HG03354 (cell line): ENCODE measurements at regions not wholly inside any gene's neighbourhood (a gene's known extent, or its start where the extent isn't known, plus 50 kb on each side); places are given as distances from the start of the nearest gene placed in this dataset.
A peak's percentile ranks its signal among the peaks of the same experiment; 100 is the strongest.

ENCODE experiments used
- ATAC-seq: cut with Tn5 transposase; IDR thresholded peaks from one replicate; pipeline ENCODE4 v1.9.1; 2021; ENCODE audit warnings: mild to moderate bottlenecking; ENCODE audit not compliant: unreplicated experiment, poor library complexity, severe bottlenecking

DNA sequence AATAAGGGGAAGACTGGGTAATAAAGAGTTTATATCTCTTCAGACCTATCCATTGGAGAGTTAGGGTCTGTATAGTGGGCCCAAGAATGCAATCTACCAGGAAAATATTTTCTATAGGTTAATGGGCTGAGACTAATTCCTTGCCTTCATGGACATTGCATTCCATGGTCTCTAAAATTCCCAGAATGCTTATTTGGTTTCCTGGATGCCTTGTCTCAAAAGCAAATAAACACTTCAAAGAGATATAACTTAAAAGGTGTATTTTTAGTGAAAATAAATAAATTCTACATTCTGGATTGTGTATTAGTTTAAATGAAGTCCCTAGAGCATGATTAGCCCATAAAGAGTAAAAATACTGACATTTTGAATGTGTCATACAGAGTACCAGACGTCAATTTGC lies 550.1 kb upstream of the PKN2 start:
- no peak for ATAC-seq

DNA sequence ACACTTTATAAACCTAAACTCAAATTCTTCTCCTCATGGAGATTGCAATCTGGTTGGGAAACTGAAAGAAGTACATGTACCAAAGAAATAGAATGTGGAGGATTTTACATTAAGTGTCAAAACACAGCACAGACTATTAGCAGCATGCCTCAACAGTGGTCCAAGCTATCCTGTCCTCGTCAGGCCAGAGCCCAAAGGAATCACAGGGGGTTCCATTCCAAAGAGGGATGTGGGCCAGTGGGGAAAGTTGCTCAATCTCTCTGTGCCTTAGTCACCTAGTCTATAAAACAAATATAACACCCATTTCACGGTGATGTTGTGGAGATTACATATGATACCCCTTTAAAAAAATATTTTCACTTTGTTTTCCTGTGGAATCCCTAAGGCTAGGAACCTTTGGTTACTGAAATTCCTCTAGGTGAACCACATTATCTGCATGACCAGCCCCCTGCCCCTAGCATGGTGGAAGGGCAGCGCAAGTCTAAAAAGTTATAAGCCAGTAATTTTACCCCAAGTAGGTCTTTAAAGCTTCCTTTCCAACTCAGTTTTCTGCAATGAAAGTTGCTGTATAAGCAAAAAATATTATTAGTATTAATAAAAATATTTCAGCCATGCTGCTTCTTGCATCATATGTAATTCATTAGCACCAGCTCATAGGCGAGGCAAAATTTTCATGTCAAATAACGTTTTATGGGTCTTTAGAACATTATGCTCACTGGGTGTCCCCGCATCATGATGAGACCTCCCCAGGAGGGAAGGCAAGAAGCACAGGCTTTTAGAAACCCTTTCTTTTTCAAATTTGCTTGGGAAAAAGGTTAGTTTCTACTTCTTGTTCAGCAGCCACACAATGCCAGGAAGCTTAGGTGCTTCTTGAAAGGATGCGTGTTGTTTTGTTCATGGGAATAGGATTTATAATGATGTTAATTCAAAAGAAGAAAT lies 548.8 kb upstream of the PKN2 start:
- no peak for ATAC-seq

DNA sequence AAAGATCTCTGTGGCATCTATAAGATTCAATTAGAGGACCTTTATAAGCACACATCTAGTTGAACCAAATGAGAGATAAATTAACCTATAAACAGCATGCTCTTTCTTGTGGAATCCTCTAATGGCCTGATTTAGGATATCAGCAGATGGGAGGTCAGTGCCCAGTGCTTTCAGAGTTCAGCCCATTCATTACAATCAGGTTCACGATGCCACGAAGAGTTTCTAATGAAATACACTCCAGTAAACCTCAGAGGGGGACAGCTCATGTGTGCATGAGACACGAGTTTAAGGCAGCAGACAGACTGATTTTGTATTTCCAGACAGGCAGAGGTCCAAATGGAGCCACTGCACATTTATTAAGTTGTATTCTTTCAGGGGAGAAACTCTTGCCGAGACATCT lies 544.4 kb upstream of the PKN2 start:
- ATAC-seq = no peak

DNA sequence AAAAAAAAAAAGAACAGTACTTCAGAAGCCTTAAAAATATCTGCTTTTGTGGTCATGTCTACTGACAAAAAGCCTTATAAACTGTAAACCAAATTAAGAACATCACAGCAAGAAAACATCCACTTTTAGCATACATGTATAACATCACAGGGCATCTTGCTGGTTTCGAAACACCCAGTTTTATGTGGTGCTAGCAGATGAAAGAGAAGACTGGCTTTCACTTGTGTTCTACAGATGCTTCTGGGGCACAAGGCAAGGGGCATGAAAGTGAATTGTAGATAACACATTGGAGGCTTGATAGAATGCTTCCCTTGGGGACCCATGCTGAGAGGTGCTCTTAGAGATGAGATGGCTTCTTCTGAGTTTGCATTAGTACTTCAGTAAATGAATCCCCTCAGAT lies 543.7 kb upstream of the PKN2 start:
- no peak for ATAC-seq

DNA sequence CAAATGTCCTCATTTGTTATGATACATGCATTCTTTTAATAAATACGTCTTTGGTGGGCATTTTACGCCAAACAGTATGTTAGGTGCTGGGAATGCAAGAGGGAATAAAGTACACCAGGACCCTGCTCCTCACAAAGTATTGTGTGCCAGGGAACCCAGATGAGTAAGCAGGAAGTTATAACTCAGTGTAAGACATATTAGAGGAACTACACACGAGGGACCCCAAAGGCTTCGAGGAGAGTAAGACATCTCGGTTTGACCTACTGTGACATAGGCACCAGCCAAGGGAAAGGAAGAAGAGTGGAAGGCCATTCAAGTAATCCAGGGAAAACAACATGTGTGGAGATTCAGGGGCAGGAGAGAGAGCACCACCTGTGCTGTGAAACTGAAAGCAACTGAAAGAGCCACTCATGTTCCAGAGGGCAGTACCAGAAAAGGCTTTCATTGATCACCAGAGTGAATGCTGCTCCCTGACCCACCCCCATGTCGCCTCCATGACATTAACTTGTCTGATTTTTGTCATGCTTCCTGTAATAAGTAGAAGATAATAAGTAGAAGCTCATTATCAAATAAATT lies 542.5 kb upstream of the PKN2 start:
- ATAC-seq = peak; percentile 57

DNA sequence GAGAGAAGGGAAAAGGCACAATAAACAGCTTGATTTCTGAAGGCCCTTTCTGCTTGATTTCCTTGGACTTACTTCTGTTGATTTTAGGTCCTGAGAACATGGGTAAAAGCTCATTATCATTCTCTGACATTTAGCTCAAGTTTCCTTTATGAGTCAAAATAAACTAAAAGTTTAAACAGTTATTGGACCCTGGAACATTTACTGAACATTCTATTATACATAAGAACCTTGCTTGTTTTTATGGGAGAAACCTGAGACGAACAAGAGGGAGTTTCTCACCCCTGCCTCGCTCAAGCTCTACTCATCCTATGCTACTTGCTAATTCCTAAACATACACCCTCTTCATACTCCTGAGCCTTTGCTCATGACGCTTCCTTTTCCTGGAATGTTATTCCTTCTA lies 538.3 kb upstream of the PKN2 start:
- no peak for ATAC-seq

DNA sequence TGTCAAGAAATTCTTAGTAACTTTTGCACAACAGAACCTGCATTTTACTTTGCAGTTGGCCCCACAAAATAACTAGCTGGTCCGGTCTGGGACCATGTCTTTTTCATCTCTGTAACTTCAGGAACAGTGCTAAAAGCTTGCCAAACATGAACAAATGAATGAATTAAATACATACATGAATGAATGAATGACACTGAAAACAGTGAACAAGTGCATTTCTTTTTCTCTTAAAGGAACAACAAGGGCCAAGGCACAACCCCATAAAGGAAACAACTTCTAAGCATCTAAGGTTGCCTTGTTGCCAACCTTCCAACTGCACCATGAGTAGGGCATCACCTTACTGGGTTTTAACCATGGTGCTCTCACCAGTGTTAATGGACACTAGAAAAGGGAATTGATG lies 534.4 kb upstream of the PKN2 start:
- ATAC-seq = peak; percentile 25

DNA sequence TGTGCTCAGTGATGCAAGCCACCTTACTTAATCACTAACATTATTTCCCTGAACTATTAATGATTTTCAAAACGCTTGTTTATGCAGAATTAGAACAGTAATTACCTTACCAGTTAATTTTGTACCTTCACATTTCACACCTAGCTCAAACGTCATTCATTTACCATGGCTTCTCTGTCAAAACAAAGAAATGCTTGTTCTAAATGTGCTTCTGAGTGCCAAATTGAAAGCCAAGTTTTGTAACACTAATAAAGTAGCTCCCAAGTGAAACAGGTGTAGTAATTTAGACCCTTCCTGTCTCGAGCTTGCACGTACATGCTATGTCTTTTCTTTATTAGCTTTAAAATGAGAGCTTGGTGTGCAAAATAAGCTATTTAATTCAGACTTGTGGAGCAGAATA lies 533.7 kb upstream of the PKN2 start:
- ATAC-seq = peak; percentile 76

DNA sequence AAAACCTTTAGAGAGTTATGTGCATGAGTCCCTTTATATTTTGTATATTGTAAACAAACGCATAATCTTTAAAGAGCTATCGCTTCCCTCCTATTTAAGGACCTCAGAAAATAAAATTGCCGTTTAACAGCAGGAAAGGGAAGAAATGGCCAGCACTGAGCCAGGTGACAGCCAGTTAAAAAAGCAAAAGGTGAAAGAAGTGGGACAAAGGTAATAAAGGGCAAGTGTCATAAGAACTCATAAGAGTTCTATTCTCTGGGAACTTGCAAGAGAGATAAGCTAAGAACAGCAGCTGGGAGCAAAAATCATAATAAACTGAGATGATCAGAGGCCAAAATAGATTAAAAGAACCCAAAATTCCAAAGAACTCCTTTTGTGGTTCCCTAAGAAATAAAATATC lies 520.9 kb upstream of the PKN2 start:
- no peak for ATAC-seq

DNA sequence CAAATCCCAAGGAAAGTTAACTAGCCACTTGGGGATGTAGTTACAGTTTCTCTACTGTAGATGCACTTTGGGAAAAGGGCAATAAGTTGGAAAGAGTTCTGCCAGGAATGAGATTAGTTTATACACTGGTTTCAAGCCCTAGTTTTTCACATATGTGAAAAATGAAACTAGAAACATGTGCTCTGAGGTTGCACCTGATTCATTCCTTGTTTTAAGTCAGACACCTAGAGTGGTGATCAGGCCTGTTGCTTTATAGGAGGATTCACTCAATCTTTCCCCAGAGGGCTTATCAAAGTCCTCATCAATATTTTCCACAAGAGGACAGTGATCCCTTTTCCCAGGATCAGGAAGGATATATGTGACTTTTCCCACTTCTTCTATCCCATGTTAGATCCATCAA lies 515.9 kb upstream of the PKN2 start:
- ATAC-seq = peak; percentile 42

DNA sequence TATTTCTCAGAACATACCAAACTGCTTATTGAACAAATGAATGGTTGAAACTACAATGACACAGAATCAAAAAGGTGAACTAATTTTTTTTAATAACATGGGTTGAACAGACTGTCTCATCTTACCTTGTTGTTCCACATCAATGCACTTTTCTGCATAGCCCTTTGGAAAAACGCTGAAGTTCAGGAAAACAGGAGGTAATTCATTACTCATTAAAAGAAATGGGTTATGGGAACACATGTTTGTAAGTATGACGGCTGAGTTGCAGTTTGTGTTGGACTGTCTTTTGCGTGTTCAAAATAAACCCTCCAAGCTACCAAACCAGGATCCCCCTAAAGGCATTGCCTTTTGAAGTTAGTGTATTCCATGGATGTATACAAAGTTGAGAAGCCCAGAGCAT lies 514.9 kb upstream of the PKN2 start:
- ATAC-seq = no peak

DNA sequence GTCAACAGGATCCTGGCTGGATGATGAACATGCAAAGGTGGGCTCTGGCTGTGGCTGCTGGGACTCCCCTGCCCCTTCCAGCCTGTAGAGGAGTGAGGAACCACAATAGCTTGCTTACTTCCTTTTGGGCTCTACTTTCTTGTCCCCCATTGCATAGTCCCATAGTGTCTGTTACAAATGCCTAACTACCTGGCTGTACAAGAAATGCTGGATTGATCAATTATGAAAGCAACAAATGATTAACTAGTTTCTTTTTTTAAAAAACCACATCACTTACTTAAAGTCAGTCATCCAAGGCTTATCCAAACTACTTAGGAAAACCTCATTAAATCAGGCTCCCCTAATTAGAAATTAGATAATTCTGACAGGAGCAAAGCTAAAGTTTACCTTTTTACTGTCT lies 514.1 kb upstream of the PKN2 start:
- no peak for ATAC-seq

DNA sequence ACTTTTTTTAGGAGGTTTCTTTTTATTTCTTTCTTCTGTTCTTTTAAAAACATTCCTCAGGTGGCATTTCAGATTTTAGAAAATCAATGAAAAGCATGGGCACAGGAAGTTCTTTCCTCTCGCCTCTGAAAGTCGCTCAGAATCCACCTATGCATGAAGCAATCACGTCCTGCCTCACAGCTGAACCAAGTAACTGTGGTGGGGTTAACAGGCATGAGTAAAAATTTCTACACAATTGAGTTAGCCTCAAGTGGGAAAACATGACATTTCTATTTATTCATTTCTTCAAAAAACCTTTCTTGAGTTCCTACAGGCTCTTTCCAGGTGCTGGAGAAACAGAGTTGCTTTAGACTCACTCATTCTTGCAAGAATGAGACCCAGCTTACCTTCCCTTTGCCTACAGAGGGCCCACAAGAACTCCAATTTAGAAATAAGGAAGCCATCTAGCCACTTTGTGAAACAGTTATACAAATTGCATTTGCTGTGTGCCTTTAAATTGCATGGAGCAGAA lies 508.9 kb upstream of the PKN2 start:
- no peak for ATAC-seq

DNA sequence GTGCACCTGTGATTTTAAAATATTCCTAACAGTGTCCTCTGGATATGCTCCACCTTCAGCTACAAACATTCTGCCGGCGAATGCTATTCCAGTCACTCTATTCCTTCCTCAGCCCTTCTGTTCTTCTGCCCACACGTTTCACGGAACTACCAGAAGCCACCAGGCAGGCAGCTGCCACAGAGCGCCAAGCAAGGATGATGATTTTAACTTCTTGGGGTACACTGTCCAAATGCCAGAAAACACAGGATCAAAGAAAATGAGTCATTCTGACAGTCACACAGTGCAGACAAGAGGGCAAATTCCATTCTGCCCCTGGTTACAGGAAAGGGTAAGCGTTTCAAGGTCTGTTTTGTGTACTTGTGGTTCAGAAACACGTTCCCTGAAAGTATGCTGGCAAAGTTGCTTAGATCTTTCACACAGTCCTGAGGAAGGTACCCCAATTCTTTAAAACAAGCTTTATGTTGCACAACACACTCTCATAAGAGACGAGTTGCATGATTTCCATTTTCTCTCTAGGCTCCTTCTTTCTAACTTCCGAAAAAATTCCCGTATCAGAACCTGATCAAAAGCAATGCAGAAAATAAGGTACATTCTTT lies 508.3 kb upstream of the PKN2 start:
- no peak for ATAC-seq

DNA sequence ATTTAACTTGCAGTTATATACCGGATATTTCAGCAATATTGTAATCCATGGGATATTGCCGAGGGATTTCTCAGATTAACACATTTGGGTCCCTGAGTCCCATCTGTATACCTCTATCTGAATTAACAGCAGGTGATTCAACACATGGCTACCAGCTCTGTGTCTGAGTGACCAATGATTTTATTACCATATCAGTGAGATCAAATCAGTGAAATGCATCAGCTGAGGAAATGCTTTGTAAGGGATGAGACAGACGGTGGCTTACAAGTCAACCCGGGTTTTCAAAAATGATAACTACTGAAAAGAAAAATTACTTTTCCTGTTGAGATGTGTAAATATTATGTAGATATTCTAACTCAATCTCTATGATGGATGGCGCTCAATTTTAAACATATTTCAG lies 504.1 kb upstream of the PKN2 start:
- no peak for ATAC-seq

DNA sequence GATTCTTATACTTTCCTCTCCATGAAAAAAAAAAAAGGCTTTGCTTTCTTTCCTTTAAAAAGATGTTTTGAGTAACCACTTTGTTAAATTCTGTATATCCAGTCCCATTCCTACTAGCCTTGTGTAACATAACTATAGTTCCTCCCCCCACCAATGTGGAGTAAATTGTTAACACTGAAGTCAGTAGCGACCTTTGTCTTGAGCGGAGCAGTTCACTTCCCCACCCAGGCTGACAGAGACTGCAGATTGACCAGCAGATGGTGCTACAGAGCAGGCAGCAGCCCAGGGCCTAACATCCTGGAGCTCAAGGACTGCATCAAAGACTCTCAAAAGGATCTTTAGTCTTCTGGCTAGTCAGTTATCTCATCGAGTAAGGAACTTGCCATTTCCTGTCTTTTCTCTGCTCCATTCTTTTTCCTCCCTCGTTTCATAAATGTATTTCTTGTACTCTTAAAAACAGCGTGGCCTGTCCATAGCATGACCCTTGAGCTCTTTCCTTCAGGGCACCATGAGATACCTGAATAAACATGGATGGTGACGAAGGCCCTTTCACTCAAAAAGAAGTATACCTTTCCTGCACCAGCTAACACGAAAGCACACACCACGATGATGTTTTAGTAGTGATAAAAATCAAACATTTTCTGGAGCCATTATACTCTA lies 503.5 kb upstream of the PKN2 start:
- peak; percentile 98 for ATAC-seq

DNA sequence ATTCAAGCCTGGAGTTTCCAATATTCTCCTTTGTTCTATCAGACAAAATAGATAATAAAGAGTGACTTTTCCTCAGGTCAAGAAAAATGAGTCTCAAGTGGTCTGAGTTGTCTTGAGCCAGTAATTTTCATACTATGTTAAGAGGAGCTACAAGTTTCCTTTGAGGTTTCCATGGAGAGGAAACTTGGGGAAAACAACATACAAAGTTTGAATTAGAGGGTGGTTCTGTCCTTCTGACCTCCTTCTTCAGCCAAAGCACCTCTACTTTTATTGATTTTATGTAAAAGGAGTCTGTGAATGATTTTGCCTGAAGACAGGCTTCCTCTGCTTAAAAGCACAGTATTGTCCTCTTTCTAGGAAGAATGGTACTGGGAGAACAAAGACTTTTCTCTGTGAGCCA lies 497.2 kb upstream of the PKN2 start:
- no peak for ATAC-seq

DNA sequence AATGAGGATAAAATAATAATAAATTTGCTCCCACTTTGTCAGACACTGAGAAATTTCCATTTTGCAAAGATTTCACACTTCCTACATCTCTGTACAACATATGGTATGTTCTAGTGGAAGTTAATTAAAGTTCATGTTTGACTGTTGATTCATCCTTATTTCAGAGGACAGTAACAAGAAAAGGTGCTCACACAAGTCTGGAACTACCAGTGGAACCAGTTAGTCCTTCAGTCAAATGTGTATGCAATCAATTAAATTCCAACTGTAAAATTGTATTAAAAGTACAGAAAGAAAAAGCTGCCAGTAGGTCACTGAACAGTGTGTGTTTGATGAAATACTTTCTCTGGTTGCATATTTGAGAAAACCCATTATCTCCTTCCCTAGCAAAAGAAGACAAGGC lies 496.0 kb upstream of the PKN2 start:
- ATAC-seq = no peak

DNA sequence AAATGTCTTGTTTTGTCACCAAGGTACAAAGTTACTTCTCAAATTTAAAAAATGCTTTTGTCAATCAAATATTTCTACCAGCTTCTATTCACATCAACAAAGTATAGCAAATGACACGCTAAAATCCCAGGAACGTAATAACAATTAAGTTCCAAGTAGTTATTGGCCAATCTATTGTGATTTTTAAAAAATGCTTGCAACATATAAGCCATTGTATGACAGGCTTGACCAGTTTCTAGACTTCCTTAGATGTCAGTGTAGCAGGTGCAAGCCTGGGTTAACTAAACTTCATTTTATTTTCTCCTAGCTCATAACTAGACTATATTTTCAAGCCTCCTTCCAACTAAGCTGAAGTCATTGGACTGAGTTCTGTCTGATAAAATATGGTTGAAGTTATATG lies 494.5 kb upstream of the PKN2 start:
- no peak for ATAC-seq

DNA sequence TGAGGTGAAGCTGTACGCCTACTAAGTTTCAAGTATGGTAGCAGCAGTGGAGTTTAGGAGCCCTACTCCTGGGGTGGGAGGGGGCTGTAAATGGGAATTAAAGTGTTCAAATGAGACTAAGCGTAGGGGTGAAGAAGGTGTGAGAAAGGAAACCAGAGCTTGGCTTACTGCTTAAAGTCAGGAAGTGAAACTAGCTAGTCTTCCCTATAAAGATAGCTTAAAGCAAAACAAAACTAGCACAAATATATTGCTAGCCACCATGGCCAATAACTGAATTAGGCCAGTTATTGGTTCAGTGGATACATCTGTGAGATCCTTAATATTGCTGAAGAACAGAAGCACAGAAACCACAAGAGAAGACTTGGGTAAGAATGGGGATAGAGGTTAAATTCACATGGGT lies 492.2 kb upstream of the PKN2 start:
- ATAC-seq = peak; percentile 88
